Spleen (tissue), 7 donors: ENCODE measurements at regions not wholly inside any gene's neighbourhood (a gene's known extent, or its start where the extent isn't known, plus 50 kb on each side); places are given as distances from the start of the nearest gene placed in this dataset.

Experiments used
- POLR2A ChIP-seq, 3 donors: fragments of 450-650 bp; IDR thresholded peaks; one replicate each; pipeline ENCODE4 v1.5.1; 2017; ENCODE audit warnings: antibody characterized with exemption in 3 of 3, mild to moderate bottlenecking in 1 of 3
- POLR2AphosphoS5 ChIP-seq, 3 donors: sonication (generic); formaldehyde crosslinking; IDR thresholded peaks; one replicate each; pipeline ENCODE4 v1.5.1; 2017; ENCODE audit warnings: antibody characterized with exemption in 3 of 3
- TF ChIP-seq, protein P1 (sequence below), 11 experiments: fragments of 200-600 bp in 7 of 11; fragments of 450-650 bp in 4 of 11; sonication (generic) in 4 of 11; IDR thresholded peaks in 8 of 11; conservative IDR thresholded peaks in 3 of 11; 1 replicate in 7 of 11; 2 replicates in 4 of 11; pipeline versions ENCODE4 v1.4.0 to v1.8.0; 2016 to 2021; ENCODE audit warnings: antibody characterized with exemption in 11 of 11, inconsistent platforms in 4 of 11, mild to moderate bottlenecking in 1 of 11
- donor health status: DM: no; HTN: no; CAD: no; lungs with moderate emphysema.
- donor health status: DM: no; HTN: no; CAD: no.
- donor health status: DM: no; HTN: no; CAD: no.

DNA sequence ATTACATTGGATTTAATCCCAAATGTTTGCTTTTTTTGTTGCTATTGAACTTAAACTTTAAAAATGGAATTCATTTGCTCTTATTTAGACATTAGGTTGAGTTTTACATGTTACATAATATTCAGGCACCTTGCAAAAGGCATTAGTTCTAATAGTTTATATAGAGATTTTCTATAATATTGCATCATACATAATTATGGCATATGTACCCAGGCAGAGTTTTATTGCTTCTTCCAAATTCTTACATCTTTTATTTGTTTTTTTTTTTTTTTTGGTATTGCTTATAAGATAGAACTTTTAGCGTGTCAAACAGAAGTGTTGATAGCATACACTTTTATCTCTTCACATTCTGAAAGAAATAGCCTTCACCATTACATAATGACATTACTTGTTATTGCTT, 487.7 kb downstream of the GABRG1 start:
- TF ChIP-seq, protein P1, sequence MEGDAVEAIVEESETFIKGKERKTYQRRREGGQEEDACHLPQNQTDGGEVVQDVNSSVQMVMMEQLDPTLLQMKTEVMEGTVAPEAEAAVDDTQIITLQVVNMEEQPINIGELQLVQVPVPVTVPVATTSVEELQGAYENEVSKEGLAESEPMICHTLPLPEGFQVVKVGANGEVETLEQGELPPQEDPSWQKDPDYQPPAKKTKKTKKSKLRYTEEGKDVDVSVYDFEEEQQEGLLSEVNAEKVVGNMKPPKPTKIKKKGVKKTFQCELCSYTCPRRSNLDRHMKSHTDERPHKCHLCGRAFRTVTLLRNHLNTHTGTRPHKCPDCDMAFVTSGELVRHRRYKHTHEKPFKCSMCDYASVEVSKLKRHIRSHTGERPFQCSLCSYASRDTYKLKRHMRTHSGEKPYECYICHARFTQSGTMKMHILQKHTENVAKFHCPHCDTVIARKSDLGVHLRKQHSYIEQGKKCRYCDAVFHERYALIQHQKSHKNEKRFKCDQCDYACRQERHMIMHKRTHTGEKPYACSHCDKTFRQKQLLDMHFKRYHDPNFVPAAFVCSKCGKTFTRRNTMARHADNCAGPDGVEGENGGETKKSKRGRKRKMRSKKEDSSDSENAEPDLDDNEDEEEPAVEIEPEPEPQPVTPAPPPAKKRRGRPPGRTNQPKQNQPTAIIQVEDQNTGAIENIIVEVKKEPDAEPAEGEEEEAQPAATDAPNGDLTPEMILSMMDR (IDR thresholded peaks at IDR 0.05 in 8 of 11, conservative IDR thresholded peaks at IDR 0.05 in 3 of 11) = no peak
- TF ChIP-seq POLR2AphosphoS5 (IDR thresholded peaks at IDR 0.05) (no peak), POLR2A (IDR thresholded peaks at IDR 0.05) (no peak)
